ENCODE measurements at regions not wholly inside any gene's neighbourhood (a gene's known extent, or its start where the extent isn't known, plus 50 kb on each side); places are given as distances from the start of the nearest gene placed in this dataset.
A peak's percentile ranks its signal among the peaks of the same experiment; 100 is the strongest.
"Not testable (repeated sequence)": the region's sequence is repeated elsewhere in the genome, so short reads cannot be mapped to it uniquely, and the experiment has no call there.

- DNase-seq = no peak
Observed at GRCh38 chr1:172717722-172718465, 59.0 kb downstream of the FASLG start.

- DNase-seq = no peak
Observed at GRCh38 chr1:172719066-172719627, 60.2 kb downstream of the FASLG start.

DNA sequence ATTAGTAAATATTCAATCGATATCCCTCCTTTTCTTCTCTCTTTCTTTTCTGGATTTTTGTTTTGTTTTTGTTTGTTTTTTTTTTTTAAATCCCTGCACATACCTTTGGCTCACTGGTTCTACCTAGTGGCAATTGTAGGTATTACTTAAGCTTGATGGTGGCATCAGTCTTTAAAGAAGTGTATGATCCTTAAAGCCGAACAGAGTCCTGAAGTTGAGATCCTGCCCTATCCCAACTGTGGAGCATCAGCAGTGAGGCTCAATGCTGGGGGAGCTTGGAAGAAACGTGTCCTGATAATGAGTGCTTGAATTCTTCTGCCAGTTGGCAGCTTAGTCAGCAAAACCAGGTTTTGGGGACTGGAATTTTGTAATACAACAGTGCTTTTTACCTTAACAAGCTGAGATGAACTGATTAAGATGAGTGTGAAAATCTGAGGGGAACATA is 60.8 kb downstream of the FASLG start:
- DNase-seq = no peak

GRCh38 chr1:172720339-172720738 is 61.4 kb downstream of the FASLG start:
- no peak for DNase-seq

DNA sequence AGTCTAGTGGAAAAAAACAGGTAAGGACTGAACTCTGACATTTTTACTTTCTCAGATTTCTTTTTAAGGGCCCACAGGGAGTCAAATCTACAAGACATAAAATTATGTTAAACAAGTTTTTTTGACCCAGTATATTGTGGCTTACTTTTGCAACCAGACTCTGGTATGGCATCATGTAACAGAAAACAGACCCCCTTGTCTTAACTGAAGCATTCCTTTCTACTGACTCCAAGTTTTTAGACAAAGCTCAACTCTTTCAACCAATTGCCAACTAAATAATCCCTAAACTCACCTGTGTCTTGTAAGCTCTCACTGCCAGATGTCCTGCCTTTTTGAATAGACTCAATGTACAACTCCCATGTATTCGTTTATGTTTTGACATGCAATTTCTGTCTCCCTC is 64.3 kb downstream of the FASLG start:
- DNase-seq = no peak

GRCh38 chr1:172724232-172724631 is 65.3 kb downstream of the FASLG start:
- no peak for DNase-seq

DNA sequence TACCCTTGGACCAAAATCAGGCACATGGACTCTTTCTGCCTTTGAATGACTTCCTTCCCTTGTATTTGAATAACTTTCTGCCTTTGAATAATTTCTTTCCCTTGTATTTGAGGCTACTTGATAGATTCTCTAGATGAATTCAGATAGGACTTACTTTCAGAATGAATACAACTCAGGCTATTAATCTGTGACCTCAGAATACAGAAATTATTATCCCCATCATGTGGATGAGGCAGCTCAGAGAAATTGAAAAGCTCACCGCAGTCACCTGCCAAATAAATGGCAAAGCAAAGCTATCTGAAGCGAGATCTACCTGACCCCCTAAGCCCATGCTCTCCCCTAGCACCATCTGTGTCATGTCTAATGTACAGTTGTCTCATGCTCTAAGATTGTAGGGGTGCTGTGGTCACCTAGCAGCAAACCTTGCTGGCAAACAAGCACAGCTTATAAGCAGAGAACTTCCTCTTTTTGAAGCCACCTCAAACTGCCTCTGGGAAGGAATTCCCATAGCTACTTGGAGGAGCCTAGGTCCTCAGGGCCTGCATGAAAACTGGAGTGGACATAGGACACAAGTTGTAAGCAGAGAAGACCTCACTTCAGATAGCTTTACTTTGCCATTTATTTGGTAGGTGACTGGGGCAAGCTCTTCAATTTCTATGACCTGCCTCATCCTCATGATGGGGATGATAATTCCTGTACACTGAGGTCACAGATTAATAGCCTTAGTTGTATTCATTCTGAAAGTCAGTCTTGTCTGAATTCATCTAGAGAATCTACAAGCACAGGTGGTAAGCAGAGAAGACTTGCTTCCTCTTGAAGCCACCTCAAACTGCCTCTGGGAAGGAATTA is 66.1 kb downstream of the FASLG start:
- no peak for DNase-seq

GRCh38 chr1:172726740-172727139 is 67.8 kb downstream of the FASLG start:
- DNase-seq = no peak

DNA sequence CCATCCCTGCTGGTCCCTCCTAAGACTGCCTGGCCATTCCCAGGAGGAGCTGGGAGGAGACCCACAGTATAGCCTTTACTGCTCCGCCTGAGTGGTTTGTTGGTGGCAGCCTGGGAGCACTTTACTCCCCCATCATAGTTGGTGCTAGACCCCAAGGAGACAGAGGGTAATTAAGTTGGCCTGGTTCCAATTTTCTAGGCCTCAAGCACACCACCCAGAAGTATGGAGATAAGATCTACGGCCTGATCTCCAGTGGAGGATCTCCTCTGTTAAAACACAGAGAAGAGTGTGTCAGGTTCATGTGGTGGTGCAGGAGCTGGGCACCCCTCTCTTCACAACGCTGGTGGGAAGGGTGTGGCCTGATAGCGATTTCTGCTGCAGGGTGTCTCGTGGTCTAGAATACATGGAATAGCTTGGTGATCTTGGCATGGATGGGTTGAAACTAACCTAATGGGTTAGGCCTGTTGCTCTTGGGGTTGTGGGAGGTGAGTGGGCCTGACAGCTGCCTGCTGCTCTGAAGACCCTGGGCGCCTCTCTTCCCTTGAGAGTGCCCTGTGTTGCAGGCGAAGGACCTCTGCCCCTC is 68.5 kb downstream of the FASLG start:
- no peak for DNase-seq

DNA sequence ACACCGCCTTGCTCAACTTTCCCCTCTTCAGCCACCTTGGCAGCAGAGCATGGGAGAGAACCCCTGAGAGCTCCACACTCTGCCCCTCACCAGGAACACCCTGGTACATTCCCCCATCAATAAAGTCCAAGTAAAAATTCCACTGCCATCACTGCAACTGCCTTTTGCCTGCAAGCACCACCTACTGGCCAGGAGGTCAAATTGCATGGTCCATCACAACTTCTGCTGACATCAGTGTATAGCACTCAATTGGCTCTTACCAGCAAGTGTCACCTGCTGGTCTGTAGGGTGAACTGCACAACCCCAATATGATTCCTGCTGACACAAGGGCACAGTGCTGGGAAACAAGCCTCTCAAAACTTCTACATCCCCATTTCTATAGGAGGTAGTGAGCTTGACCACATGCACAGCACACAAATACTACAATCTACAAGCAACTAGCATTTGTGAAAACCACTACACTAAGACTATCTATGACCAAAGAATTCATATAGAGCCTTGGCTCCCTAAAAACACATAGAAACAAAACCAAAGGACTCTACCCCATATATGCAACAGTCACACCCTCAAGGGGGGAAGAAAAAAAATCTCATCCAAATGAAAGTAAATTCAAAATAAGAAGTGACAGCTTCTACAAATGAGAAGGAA is 69.2 kb downstream of the FASLG start:
- DNase-seq = no peak

GRCh38 chr1:172728705-172729104 is 69.8 kb downstream of the FASLG start:
- not testable (repeated sequence) for DNase-seq

DNA sequence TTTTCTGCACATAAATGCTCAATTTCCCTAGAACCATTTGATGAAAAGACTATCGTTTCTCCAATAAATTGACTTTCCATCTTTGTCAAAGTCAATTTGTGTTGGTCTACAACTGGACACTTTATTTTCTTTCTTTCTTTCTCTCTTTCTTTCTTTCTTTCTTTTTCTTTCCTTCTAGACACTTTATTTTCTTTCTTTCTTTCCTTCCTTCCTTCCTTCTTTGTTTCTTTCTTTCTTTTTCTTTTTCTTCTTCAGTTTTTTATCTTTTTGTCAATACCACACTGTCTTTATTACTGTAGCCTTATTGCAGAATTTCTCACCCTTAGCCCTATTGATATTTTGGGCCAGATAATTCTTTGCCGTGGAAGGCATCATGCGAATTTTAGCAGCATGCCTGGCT is 73.5 kb downstream of the FASLG start:
- DNase-seq = no peak

GRCh38 chr1:172733815-172734214 is 74.9 kb downstream of the FASLG start:
- no peak for DNase-seq

DNA sequence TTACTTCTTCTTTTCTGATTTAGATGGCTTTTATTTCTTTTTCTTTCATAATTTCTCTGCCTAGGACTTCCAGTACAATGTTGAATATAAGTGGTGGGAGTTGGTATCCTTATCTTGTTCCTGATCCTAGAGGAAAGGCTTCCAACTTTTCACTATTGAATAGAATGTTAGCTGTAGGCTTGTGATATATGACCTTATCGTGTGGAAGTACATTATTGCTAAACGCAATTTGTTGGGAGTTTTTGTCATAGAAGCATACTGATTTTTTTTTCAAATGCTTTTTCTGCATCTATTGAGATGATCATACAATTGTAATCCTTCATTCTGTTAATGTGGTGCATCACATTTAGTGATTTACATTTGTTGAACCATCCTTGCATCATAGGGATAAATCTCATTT is 79.5 kb downstream of the FASLG start:
- no peak for DNase-seq

DNA sequence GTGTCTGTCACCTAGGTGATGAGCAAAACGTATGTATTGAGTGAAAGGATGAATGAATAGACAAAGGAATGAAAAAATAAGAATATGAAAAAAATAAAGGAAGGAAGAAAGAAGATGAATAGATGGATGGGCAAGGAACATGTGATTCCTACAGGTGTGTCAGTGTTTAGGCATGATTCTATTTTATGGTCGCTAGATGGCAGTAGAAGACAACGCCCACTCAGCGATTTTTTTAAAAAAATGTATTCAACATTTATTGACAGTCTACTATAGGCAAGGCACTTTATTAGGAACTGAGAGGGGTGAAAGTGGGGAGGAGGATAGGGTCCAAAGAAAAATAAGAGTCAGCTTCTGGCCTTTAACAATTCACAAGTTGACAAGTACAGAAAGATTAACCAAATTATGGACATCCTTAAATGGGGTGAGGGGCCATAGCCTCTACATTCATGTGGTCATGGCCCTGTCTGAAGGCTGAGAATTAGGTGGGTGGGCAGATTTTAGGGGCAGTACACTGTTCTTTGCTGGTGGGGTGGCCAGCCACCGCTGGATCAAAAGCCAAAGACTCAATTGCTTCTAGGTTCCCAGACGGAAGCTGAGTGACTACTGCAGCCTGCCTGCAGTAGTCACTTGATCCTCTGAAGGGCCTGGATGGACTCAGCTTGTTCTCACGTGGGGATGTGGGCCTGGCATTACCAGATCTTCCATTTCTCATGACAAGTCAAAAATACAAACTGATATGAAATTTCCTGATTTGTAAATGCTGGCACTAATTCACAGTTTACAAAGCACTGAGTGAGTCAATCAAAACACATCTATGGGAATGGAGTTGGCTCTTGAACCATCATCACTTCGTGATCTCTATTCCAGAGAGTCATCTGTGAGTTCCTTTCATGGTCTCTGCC is 83.9 kb downstream of the FASLG start:
- no peak for DNase-seq

GRCh38 chr1:172745014-172745413 is 86.1 kb downstream of the FASLG start:
- DNase-seq = peak; percentile 34

DNA sequence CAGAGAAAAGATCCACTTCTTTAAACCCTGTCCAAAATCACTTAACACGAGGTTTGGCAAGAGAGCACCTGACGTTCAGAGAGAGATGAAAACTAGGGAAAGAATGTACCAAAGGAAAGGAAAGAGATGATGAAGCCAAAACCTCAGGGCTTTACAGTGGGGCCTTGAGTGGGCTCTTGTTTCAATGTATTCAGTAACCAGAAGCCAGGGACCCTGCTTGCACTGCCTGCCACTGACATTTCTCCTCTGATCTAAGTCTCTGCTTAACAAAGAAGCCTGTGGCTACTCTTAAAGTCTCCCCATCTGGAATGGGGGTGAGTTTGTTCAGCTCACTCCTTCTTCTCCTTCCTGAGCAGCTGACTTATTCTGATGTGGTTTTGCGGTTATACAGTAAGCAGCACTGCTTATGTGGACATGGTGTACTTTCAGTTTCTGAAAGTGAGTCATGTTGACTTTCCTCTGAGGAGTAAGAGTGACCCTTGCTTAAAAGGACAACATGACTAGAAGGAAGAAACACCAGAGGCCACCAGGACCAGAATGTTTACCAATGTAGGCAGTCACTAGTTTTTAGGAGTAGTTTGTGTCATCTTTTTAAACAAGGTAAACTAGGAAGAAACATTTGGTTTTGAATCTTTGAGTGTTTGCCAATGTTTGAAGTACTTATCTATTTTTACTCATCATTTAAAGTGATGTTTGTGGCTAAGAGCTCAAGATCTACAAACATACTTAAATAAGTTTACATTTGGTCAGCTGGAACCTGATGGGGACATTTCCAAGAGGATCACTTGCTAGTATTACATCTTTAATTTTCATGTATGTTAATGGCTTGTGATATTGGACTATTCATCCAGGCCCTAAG is 87.4 kb downstream of the FASLG start:
- no peak for DNase-seq

GRCh38 chr1:172748201-172748600 is 89.3 kb downstream of the FASLG start:
- no peak for DNase-seq

DNA sequence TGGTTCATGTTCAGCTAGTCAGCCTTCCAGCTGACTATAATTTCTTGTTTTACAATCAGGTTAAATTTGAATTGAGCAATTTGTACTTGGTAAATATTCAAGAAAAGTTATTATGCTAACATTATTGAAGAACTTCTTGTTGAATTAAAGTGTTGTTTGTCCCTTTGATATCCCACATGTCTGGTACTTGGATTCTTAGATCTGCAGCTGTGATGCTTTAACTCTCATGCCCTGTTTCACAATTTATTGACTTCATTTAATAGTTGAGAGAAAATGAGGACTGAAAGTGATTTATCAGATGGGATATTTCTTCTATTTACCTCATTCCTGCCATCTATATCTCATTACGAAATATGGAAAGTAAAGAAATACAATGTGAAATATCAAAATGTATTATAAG is 92.8 kb downstream of the FASLG start:
- DNase-seq = no peak

DNA sequence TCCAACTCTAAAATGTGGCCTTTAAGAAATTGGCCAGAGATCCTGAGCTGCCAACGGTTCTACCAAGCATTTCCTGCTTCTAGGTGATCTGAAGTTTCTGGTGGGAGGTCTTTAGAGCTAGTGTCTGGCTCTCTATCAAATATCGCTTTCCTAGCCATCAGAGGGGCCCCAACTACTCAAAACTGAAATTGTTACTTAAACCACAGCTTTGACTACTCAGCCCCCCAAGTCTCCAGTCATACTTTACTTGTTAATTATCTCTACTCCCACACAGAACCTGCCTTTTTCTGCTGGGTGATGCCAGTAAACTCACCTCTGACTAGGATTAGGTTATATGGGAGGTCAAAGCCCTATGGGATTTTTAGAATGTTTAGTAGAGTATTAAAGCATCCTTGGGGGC is 95.1 kb downstream of the FASLG start:
- no peak for DNase-seq

GRCh38 chr1:172754609-172755008 is 95.7 kb downstream of the FASLG start:
- no peak for DNase-seq
